Stimulated activated naive CD4-positive, alpha-beta T cell (primary cell): ENCODE measurements at regions not wholly inside any gene's neighbourhood (a gene's known extent, or its start where the extent isn't known, plus 50 kb on each side); places are given as distances from the start of the nearest gene placed in this dataset.

Experiments used
- DNase-seq, 6 experiments: peaks; one replicate each; lab custom pipeline; 2025; lab: John Stamatoyannopoulos, UW

DNA sequence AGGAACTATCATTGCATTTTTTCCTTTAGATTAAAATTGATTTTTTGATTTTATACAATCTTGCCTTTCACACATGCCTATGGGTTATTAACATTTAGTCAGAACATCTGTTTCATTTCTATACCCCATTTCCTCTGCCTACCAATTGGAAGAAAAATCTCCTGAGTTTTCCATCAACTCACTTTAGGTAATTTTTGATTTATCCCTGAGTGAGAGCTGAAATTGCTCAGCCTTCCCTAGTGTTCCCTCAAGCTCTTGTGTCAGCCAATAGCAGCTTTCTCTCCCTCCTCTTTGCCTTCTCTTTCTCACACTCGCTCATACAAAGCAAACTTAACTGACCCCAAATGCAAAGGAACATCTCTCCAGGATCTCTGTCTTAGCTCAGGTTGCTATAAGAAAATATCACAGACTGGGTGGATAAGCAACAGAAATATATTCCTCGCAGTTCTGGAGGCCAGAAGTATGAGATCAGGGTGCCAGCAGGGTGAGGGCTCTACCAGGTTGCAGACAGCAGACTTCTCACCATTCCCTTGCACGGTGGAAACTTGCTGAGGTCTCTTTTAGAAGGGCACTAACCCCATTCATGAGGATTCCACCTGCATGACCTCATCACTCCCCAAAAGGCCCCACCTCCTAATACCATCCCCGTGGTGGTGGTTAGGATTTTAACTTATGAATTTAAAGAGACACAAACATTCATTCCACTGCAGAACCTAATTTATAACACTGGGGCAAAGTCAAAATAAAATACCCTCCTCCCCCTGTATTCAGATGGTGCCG is 224.2 kb upstream of the SFSWAP start:
- DNase-seq = no peak

DNA sequence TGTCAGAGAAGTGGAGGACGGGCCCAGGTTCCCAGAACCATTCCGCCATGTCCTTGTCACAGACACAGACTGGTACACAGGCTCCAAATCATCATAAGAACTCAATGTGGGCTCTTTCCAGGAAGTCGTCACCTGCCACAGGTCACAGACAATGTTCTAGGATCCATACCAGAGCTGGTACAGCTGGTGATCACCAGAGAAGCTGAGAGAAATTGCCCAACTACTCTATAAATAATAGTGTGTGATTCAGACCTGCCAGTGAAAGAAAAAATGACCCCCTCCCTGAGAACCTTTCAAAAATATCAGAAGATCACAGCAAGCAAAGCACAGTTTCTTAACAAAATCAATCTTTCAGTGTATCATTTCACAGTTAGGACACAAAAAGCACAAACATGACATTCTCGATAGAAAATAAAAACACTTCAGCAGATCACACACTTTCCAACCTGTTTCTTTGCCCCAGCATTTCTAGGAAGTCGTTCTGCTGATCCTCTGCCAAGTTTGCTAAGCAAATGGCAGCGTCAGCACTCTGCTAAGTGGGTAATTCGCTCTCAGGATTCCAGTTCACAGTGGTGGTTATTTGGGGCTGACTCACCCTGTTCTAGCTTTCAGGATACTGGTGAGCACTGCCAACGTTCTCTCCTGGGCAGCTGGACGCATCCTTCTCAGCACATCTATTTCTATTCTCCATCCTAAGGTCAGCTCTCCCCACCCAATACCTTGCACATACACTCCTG is 223.3 kb upstream of the SFSWAP start:
- no peak for DNase-seq

DNA sequence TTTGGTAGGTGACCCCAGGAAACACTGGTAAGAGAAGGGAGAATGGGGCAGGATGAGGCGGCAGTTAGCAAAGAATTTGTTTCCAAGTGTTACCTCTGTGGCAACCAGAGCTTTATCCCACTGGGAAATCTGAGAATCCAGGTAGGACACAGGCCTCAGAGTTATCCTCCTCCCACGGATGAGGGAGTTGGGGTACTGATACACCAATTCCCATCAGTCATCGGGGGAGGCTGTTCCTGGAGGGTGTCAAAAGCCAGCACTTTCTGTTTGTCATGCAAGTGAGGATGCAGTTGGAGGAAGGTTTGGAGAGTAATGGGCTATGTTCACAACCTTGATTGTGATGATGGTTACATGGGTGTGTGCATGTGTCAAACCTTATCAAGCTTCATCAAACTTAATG is 221.2 kb upstream of the SFSWAP start:
- DNase-seq = no peak

DNA sequence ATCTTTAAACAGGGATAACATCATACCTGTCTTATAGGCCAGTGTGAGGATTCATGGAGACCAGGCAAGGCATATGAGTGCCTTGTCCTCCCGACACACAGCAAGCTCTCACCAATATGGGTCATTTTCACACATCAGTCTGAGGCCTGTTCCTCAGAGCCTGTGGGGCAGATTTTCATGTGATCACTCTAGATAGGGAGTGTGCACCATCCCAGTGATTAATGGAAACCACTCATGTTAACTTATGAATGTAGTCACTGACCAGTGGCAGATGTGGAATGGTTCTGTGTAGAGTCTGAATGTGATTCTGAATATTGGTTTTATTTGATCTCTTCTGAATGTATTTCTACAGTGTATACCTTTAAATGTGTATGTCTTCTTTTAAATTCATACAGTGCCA is 219.7 kb upstream of the SFSWAP start:
- DNase-seq = no peak

DNA sequence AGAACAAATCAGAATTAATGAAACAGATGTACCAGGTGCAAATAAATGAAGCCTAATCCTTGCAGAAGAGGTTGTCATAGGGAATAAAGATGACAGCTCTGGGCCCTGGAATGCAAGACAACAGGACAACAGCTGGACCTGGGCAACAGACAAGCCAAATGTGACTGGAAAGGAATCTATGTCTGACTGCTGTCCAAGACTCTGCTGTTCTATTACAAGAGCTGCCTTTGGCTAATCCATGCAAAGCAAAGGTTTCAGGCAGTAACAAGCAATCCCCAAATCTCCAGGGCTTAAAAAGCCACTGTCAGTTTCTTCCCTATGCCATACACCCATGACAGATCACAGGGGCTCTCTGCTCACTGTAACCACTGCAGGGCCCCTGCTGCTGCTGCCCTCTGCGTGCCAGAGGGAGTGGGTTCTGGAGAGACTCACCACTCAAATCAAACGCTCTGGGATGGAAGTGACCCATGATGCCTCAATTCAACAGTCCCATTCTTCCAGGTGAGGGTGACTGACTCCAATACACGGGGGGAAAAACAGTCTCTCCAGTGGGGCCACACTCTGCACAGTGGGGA is 218.9 kb upstream of the SFSWAP start:
- DNase-seq = no peak

DNA sequence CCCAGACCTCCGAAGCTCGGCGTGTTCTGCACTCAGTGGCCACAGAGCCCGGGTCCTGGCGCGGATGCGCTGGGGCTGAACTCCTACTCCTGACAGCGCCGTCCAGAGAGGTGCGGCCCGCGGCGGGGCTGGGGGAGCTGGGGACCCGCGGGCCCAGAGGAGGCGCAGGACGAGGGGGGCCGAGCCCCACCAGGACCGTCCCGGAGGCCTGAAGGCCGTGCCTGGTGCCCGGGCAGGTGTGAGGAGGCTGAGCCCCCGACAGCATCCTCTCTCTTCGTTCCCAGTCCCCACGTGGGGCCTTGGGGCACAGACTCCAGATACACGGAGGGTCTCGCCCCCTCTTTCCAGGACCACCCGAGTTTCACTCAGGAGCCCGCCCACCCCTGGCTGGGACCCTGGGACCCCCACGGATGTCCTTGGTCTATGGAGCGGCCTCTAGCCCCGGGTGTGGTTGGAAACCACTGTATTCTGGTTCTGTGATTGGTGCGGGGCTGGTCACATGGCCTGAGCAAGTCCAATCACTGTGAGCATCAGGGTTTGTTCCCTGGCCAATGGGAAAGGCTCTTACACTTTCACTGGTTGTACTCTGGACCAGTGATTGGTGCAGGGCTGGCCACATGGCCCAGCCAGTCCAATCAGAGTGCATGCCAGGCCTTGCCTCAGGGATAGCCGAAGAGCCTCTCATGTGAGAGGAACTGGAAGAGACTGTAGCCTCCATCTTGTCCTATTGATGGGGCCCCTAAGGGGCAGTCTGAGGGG is 217.6 kb upstream of the SFSWAP start:
- no peak for DNase-seq

DNA sequence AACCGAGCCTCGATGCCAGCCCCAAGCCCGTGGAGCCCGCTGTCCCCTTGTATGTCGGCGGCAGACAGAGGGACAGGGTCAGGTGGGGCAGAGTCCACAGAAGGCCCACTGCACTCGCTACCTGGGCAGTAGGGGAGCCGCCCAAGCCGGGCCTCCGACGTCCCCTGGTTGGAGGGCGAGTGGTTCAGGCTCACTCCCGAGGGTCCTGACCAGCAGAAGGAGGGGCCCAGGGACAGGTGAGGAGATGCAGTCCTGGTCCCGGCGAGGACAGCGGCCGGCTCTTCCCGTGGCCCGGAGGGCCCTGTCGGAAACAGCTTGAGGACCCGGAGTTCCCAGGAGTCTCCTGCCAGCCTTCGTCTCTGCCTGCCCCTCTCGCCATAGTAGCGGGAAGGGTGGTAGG is 216.7 kb upstream of the SFSWAP start:
- DNase-seq = no peak

DNA sequence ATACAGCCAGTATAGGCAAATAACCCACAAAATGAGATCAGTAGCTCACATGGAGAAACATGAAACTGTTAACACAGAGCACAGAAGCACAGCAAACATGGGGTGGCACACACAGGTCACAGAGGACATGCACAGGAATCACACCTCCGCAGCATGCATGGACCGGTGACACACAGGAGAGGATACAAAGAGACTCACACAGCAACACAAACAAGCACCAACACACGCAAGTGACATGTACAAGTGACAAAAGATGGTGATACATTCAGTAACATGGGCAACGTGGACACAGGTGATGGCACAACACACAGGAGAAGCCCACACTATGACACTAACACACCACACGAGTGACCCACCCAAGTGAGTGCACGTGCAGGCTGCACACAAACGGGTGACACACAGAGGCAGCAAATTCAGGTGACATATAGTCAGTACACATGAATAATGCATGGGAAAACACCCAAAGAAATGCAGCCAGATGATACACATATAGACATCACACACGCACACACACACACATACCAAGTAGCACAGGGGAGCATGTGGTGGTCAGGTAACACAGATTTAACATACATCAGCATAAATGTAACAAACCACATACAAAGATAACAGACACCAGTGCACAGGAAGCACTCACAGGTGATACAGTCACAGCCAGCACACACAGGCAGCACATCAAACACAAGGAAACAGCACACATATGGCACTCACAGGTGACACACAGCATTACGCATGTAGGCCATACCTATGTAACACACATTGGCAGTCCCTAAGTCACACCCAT is 216.0 kb upstream of the SFSWAP start:
- DNase-seq = no peak

DNA sequence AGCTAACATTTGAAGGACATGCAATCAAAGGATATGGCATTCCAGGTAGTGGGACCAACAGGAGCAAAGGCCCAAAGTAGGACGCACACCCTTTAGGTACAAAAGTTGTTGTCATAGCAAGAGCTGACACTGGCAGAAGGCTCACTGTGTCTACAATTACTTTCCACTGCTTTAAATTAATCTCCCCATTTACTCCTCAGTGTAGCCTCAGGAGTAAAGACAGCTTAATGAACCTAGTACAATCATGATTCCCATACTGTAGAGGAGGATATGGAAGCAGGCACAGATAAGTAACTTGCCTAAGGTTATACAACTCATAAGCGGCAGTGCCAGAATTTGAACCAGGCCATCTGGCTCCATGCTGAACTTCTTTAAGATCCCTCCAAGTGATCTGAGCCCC is 212.9 kb upstream of the SFSWAP start:
- no peak for DNase-seq

DNA sequence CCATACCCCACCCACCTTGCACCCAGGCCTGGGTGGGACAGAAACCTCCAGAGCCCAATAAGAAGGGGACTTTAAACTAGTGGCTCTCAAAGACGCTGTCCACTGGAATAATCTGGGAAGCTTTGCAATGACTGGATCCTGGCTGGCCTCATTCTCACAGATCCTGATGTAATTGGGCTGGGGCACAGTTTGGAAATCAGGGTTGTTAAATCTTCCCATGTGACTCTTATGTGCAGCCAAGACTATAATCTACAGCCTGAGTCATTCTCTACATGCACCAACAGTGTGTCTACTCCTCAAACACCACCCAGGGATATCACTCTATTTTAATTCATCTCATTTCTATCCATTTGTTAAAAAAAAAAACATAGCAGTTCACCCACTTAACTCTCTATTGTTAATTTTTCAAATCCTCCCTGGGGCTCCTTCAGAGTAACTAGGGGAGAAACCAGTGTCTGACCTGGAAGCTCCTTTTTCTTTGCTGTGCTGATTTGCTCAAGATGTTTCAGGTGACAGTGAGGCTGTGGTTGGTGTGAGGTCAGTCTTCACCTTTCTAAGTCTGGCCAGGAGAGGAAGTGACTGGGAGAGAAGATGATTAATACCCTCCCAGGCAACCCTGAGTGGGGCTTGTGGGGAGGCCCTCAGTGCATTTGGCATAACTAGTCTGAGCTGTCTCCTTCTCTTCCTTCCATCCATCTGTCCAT is 211.6 kb upstream of the SFSWAP start:
- DNase-seq = no peak

DNA sequence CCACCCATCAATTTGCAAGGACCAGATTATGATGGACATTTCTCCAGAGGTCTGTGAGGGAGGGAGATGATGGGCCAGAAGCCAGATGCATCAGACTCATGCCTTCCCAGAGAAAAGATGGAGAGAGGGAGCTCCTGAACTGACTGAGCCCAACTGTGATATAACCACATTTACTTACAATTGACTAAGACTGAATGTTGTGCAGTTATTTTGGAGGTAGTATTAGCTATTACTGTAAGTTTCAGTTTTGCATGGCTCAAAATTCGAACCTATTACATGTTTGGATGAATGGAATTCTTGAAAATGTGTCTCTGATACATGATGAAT is 211.1 kb upstream of the SFSWAP start:
- no peak for DNase-seq

DNA sequence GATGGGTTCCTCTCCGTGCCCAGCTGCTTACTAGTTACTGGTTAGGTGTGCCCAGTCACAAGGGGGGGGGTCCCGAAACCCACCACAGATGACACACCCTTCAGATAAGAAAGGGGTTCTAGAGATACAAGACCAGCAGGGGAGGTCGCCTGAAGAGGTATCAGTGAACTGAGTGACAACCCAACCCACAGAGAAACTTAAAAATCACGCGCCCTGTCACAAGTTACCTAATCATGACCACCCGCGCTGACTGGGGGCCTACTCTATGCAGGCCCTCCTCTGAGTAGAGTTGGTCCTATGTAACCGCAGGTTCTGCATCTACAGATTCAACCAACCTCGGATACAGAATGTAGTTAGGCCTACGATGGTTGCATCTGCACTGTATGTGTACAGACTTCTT is 210.3 kb upstream of the SFSWAP start:
- no peak for DNase-seq

DNA sequence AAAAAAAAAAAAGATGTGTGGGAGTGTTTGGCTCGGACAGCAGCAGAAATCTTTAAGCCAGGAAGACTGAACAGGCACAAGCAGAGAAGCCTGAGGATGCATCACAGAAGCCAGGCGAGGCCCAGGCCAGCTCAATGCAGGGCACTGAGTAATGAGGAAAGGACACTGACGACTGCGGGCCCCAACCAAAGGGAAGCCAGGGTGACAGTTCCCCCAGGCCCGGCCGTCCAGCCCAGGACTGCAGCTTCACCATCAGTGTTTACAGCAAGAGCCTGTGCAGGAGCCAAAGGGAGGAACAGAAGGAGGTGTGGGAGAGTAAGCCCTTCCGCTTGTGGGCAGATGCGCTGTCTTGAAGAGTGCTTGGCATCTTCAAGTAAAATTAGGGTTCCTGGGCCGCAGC is 205.3 kb upstream of the SFSWAP start:
- no peak for DNase-seq

DNA sequence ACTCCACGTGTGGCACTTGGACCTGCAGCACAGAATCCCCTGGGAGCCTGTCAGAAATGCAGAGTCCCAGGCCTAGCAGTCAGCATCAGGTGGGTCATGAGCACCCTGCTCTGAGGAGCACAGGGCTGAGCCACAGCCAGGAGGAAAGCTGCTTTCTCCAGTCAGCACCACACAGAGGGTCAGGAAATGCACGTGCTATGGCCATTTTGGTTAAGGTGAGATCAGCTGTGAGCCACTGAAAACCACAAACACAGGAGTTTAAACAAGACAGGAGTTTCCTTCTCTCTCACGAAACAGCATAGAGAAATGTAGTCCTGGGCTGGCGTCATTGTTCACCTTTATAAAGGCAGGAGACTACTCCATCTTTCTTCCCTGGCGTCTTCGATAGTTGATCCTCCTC is 204.5 kb upstream of the SFSWAP start:
- no peak for DNase-seq

DNA sequence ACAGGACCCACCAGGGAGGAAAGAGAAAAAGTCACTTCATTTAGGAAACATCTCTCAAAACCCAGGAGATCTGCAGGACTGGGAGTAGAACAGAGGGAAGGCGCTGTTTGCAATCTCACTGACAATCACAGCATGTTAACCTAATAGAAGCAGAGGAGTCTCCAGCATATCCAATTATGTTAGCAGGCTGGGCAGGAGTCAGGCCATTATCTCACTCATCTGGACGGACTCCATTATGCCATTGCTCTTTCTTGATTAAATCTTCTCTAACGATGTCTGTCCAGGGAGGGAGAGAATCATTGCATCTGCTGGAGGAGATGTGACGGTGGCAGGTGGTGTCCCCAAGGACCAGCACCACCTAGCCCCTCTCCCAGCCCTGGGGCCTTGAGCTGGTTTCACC is 203.8 kb upstream of the SFSWAP start:
- DNase-seq = no peak

DNA sequence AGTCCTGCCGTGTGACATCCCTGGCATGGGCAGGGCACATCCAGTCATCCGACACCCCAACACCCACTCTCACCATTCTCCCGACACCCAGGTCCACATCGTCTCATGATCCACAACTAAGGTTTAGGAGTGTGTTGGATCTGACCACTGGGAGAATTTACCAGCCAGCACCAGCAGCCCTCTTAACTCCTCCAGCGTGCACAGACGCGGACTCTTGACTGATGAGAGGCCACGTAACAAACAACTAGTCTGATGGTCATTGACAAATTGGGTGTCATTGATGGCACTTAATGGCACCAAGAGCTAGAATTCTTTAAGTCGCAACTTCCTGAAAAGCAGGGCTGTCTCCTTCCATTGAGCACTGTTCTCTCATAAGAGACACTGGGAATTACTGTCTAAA is 203.0 kb upstream of the SFSWAP start:
- no peak for DNase-seq

DNA sequence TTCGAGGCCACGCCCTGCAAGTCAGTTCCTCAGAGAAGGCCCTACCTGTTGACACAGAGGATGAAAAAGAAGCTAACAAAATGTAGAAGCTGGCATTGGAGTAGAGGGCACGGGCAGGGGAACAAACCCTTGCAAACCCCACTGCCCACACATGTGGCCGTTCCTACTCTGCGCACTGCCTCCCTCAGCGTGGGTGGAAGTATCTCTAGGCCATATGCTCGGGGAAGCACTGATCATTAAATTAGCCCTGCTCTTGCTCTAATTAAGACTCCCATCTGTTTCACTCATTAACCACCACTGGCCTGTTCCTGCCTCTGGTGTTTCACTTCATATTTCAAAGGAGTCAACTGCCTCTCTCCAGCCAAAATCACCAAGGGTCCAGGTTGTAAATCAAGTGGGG is 201.2 kb upstream of the SFSWAP start:
- no peak for DNase-seq

DNA sequence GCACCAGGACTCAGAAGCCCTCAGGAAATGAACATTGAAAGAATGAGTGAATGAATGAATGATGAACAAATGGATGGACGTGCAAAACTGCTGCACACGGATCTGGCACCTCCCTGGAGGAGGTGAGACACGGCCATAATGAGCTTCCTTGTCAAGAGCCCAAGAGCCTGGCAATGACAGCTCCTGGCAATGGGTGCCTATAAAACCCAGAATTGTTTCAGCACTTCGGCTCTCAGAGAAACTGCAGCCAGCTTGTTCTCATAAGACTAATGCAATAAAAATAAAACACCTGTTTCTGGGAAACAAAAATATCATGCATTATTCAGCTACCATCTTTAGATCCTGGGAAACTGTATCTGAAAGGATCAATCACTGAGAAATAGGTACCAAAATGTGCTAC is 200.5 kb upstream of the SFSWAP start:
- DNase-seq = no peak

DNA sequence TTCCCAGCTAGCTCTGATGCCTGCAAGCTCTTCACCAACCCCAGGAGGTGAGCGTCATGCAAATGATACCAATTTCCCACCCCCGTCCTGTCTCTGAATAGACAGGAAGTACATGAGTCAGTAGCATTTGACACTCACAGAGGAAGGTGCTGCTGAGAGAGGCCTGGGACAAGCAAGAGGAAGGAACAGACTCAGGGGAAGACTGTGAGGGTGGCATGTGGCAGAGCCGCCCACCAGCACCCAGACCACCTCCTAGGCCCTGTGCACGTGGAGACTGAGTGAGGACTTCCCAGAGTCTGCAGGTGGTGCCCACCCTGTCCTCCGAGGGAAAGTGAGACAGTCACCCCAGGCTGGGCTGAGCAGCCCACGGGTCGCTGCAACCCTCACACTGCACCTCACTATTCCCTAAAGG is 199.5 kb upstream of the SFSWAP start:
- peak in 4 of 6 experiments; percentile 27 to 63 (median 56) for DNase-seq

DNA sequence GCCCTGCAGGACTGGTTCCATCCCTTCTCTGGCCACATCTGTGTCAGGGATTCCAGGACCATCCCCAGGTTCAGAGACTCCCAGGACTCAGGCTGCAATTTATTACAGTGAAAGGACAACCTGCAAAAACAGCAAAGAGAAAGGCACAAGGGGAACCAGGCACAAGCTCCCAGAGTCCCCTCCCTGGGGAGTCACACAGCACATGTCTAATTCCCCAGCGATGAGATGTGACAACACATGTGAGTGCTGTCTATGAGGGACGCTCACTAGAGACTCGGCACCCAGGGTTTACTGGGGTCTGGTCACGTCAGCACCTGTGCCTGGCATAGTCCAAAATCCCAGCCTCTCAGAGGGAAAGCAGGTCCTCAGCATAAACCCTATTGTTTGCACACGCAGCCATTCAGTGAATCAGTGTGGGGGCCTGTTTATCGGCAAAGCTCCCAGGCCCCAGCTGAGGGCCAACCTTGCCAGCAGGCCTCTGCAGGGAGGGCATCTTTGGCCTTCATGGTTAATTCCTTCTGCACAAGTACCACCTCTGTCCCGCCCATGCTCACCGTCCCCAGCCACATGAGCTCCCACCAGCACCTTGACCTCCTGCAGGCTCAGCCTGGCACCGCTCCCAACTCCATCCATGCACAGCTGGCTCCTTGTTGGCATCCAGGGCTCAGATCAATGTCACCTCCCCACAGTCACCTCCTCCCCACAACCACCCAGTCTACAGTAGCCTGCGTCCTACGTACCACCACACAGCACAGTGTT is 198.9 kb upstream of the SFSWAP start:
- no peak for DNase-seq

DNA sequence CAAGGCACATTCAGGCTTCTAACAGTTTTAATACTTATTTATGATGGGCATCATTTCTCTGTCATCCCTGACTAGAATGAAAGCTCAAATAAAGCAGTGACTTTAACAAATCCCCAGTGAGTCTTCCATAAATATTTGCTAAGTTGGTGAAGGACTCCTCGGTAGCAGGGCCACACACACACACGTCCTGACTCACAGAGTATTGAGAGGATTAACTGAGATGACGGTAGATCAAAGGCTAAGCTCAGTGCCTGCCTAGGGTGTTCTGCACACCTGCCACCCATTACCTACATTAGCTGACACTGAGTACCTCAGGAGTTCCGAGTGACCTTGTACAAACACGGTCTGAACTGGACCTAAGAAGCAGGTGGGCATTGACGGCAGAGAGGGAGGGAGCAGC is 197.3 kb upstream of the SFSWAP start:
- DNase-seq = no peak
